ENCODE measurements at regions not wholly inside any gene's neighbourhood (a gene's known extent, or its start where the extent isn't known, plus 50 kb on each side); places are given as distances from the start of the nearest gene placed in this dataset.

DNA sequence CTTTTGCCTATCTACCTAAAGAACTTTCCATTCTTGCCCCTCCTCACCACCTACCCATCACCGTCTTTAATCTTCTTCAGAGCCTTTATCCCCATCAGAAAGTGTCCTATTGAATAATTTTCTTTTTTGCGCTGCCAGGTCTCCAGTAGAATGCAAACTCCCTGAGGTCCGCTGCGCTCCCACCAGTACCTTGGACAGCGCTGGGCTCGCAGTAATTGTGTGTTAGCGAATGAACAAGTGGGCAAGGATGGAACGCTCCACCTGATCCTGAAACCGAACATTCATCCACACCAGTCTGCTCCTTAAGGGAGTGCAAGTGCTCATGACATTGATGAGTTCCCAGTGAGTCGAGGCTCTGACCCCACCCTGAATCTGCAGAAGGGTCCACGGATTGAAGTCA, 391.2 kb downstream of the CDH26 start:
- TF ChIP-seq, protein P1, sequence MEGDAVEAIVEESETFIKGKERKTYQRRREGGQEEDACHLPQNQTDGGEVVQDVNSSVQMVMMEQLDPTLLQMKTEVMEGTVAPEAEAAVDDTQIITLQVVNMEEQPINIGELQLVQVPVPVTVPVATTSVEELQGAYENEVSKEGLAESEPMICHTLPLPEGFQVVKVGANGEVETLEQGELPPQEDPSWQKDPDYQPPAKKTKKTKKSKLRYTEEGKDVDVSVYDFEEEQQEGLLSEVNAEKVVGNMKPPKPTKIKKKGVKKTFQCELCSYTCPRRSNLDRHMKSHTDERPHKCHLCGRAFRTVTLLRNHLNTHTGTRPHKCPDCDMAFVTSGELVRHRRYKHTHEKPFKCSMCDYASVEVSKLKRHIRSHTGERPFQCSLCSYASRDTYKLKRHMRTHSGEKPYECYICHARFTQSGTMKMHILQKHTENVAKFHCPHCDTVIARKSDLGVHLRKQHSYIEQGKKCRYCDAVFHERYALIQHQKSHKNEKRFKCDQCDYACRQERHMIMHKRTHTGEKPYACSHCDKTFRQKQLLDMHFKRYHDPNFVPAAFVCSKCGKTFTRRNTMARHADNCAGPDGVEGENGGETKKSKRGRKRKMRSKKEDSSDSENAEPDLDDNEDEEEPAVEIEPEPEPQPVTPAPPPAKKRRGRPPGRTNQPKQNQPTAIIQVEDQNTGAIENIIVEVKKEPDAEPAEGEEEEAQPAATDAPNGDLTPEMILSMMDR (IDR thresholded peaks at IDR 0.05; ENCODE audit: insufficient read depth, low read depth, low read length), result no peak
- TF ChIP-seq EZH2 (IDR thresholded peaks at IDR 0.05; ENCODE audit: insufficient read depth, low read length), result no peak

Data from astrocyte (in vitro differentiated cells and primary cell).